RWPE2 (cell line): ENCODE measurements at regions not wholly inside any gene's neighbourhood (a gene's known extent, or its start where the extent isn't known, plus 50 kb on each side); places are given as distances from the start of the nearest gene placed in this dataset.

Source experiments
- ATAC-seq: fragments of 200-7000 bp; cut with Tn5 transposase; 3 replicates; pipeline ENCODE4 v1.9.1; 2021; ENCODE audit warnings: low read depth
- DNase-seq: peaks from one replicate; pipeline ENCODE4 v3.0.0-alpha.2; 2020; ENCODE audit warnings: low spot score
- H3K27ac ChIP-seq: fragments of 450-650 bp; 2 replicates; pipeline ENCODE4 v1.5.1; 2017; ENCODE audit warnings: mild to moderate bottlenecking; ENCODE audit not compliant: poor library complexity, severe bottlenecking
- H3K27me3 ChIP-seq: fragments of 250-450 bp; sonication (Bioruptor Pico); 2 replicates; pipeline ENCODE4 v1.5.1; 2021; ENCODE audit warnings: mild to moderate bottlenecking, moderate library complexity; ENCODE audit not compliant: insufficient read depth, poor library complexity, severe bottlenecking
- H3K36me3 ChIP-seq: fragments of 250-450 bp; sonication (Bioruptor Pico); 2 replicates; pipeline ENCODE4 v1.5.1; 2020; ENCODE audit warnings: low read depth, mild to moderate bottlenecking, moderate library complexity
- H3K4me1 ChIP-seq: fragments of 250-450 bp; sonication (Bioruptor Pico); 2 replicates; pipeline ENCODE4 v1.5.1; 2021; ENCODE audit warnings: mild to moderate bottlenecking, moderate library complexity; ENCODE audit not compliant: insufficient read depth, poor library complexity, severe bottlenecking
- H3K4me3 ChIP-seq: fragments of 250-450 bp; sonication (Bioruptor Pico); 2 replicates; pipeline ENCODE4 v1.5.1; 2021; ENCODE audit warnings: mild to moderate bottlenecking, moderate library complexity; ENCODE audit not compliant: severe bottlenecking
- H3K9me3 ChIP-seq: fragments of 250-450 bp; sonication (Bioruptor Pico); 2 replicates; pipeline ENCODE4 v1.5.1; 2021; ENCODE audit warnings: mild to moderate bottlenecking, moderate library complexity; ENCODE audit not compliant: severe bottlenecking
- CTCF ChIP-seq: fragments of 450-650 bp; IDR thresholded peaks from one replicate; pipeline ENCODE4 v1.5.1; 2017; ENCODE audit warnings: mild to moderate bottlenecking, moderate library complexity; ENCODE audit not compliant: poor library complexity, severe bottlenecking

- Histone ChIP-seq H3K4me3 (no peak overlapping the region), H3K27me3 (no peaks in the 10 kb centered on the region), H3K4me1 (no peaks in the 10 kb centered on the region), H3K27ac (no peak overlapping the region), H3K36me3 (no peaks in the 10 kb centered on the region), H3K9me3 (no peaks in the 10 kb centered on the region)
- TF ChIP-seq CTCF: no peak
- ATAC-seq: no peak
- DNase-seq: no peak
Observed at GRCh38 chr4:124192544-124192943, 520.0 kb downstream of the ANKRD50 start.

- ATAC-seq: no peak
- Histone ChIP-seq H3K36me3 (no peaks in the 10 kb centered on the region), H3K9me3 (no peaks in the 10 kb centered on the region), H3K27ac (peak overlapping the region; percentile 48), H3K4me1 (peaks cover 13% of the 10 kb centered on the region), H3K4me3 (no peak overlapping the region), H3K27me3 (no peaks in the 10 kb centered on the region)
- no peak for TF ChIP-seq CTCF
- DNase-seq: no peak
Observed at GRCh38 chr4:124199185-124199584, 513.3 kb downstream of the ANKRD50 start.

- ATAC-seq (peak; percentile 84), DNase-seq (no peak)
- Histone ChIP-seq H3K27me3 (no peaks in the 10 kb centered on the region), H3K36me3 (no peaks in the 10 kb centered on the region), H3K4me3 (no peak overlapping the region), H3K27ac (peak overlapping the region; percentile 48), H3K9me3 (no peaks in the 10 kb centered on the region), H3K4me1 (peaks cover 14% of the 10 kb centered on the region)
- no peak for TF ChIP-seq CTCF
Observed at GRCh38 chr4:124199755-124200154, 512.8 kb downstream of the ANKRD50 start.

- H3K36me3 ChIP-seq: no peaks in the 10 kb centered on the region
- DNase-seq (no peak), ATAC-seq (no peak)
- no peak overlapping the region for H3K4me3 ChIP-seq
- H3K27me3 ChIP-seq: no peaks in the 10 kb centered on the region
- no peak overlapping the region for H3K27ac ChIP-seq
- H3K4me1 ChIP-seq: peaks cover 14% of the 10 kb centered on the region
- no peaks in the 10 kb centered on the region for H3K9me3 ChIP-seq
- TF ChIP-seq CTCF: no peak
Observed at GRCh38 chr4:124201636-124202035, 510.9 kb downstream of the ANKRD50 start.

- DNase-seq (no peak), ATAC-seq (no peak)
- H3K4me1 ChIP-seq: peaks cover 16% of the 10 kb centered on the region
- no peaks in the 10 kb centered on the region for H3K36me3 ChIP-seq
- H3K27me3 ChIP-seq: no peaks in the 10 kb centered on the region
- H3K27ac ChIP-seq: no peak overlapping the region
- H3K4me3 ChIP-seq: no peak overlapping the region
- no peaks in the 10 kb centered on the region for H3K9me3 ChIP-seq
- TF ChIP-seq CTCF: no peak
Observed at GRCh38 chr4:124202099-124202498, 510.4 kb downstream of the ANKRD50 start.
